ENCODE measurements at regions not wholly inside any gene's neighbourhood (a gene's known extent, or its start where the extent isn't known, plus 50 kb on each side); places are given as distances from the start of the nearest gene placed in this dataset.

GRCh38 chr15:61655881-61656280, 404.4 kb downstream of the VPS13C start:
- Histone ChIP-seq H3K36me3 (ENCODE audit: control insufficient read depth in 2 of 2, extremely low read depth in 1 of 2, insufficient read depth in 2 of 2, low read length in 2 of 2) (no peaks in the 10 kb centered on the region), H3K4me2 (ENCODE audit: control insufficient read depth, extremely low read depth, insufficient read depth, low read depth, low read length) (no peak overlapping the region), H3K4me1 (ENCODE audit: control insufficient read depth, extremely low read depth, insufficient read depth, low read length) (no peaks in the 10 kb centered on the region), H2AFZ (ENCODE audit: control insufficient read depth, low read length) (no peak overlapping the region), H3K9me1 (ENCODE audit: control insufficient read depth, extremely low read depth, insufficient read depth, low read length) (no peaks in the 10 kb centered on the region), H3K9ac (ENCODE audit: control insufficient read depth, extremely low read depth, insufficient read depth, low read length) (no peak overlapping the region), H3K79me2 (ENCODE audit: control insufficient read depth, insufficient read depth, low read length) (no peaks in the 10 kb centered on the region), H3K9me3 (ENCODE audit: control insufficient read depth, low read depth, low read length) (no peaks in the 10 kb centered on the region), H3K27ac (ENCODE audit: control insufficient read depth, insufficient read depth, low read length) (no peak overlapping the region), H3K27me3 (ENCODE audit: control insufficient read depth, extremely low read depth, insufficient read depth, low read length) (no peaks in the 10 kb centered on the region), H3K4me3 (ENCODE audit: control insufficient read depth in 2 of 3, extremely low read depth in 1 of 3, insufficient read depth in 2 of 3, low read depth in 1 of 3, low read length in 3 of 3) (no peak overlapping the region), H4K20me1 (ENCODE audit: control insufficient read depth, extremely low read depth, insufficient read depth, low read length) (no peaks in the 10 kb centered on the region)
- dilution Hi-C loops (cut with MboI; ENCODE audit: extremely low pct_ligation_motif_present, low sequenced_read_pairs): no loop called here
- no peak for DNase-seq (ENCODE audit: low read depth, low spot score)
- no peak for FAIRE-seq
- TF ChIP-seq CTCF (optimal IDR thresholded peaks at IDR 0.05 in 1 of 3, IDR thresholded peaks at IDR 0.05 in 1 of 3, conservative IDR thresholded peaks at IDR 0.05 in 1 of 3; ENCODE audit: extremely low read depth in 1 of 3, insufficient read depth in 2 of 3, low read length in 3 of 3) (no peak), EZH2 (IDR thresholded peaks at IDR 0.05; ENCODE audit: low read length) (no peak)

- Histone ChIP-seq H3K79me2 (ENCODE audit: control insufficient read depth, insufficient read depth, low read length) (no peaks in the 10 kb centered on the region), H3K4me1 (ENCODE audit: control insufficient read depth, extremely low read depth, insufficient read depth, low read length) (no peaks in the 10 kb centered on the region), H3K9me1 (ENCODE audit: control insufficient read depth, extremely low read depth, insufficient read depth, low read length) (no peaks in the 10 kb centered on the region), H3K4me2 (ENCODE audit: control insufficient read depth, extremely low read depth, insufficient read depth, low read depth, low read length) (no peak overlapping the region), H3K9me3 (ENCODE audit: control insufficient read depth, low read depth, low read length) (no peaks in the 10 kb centered on the region), H3K36me3 (ENCODE audit: control insufficient read depth in 2 of 2, extremely low read depth in 1 of 2, insufficient read depth in 2 of 2, low read length in 2 of 2) (no peaks in the 10 kb centered on the region), H3K27ac (ENCODE audit: control insufficient read depth, insufficient read depth, low read length) (no peak overlapping the region), H4K20me1 (ENCODE audit: control insufficient read depth, extremely low read depth, insufficient read depth, low read length) (no peaks in the 10 kb centered on the region), H3K9ac (ENCODE audit: control insufficient read depth, extremely low read depth, insufficient read depth, low read length) (no peak overlapping the region), H2AFZ (ENCODE audit: control insufficient read depth, low read length) (no peak overlapping the region), H3K4me3 (ENCODE audit: control insufficient read depth in 2 of 3, extremely low read depth in 1 of 3, insufficient read depth in 2 of 3, low read depth in 1 of 3, low read length in 3 of 3) (no peak overlapping the region), H3K27me3 (ENCODE audit: control insufficient read depth, extremely low read depth, insufficient read depth, low read length) (no peaks in the 10 kb centered on the region)
- dilution Hi-C loops (cut with MboI; ENCODE audit: extremely low pct_ligation_motif_present, low sequenced_read_pairs): no loop called here
- DNase-seq (ENCODE audit: low read depth, low spot score) (no peak), FAIRE-seq (no peak)
- no peak for TF ChIP-seq EZH2 (IDR thresholded peaks at IDR 0.05; ENCODE audit: low read length)
- TF ChIP-seq CTCF (optimal IDR thresholded peaks at IDR 0.05 in 1 of 3, IDR thresholded peaks at IDR 0.05 in 1 of 3, conservative IDR thresholded peaks at IDR 0.05 in 1 of 3; ENCODE audit: extremely low read depth in 1 of 3, insufficient read depth in 2 of 3, low read length in 3 of 3): no peak
These were observed 405.3 kb downstream of the VPS13C start for GRCh38 chr15:61654918-61655317.

Measured in keratinocyte (primary cell).